ENCODE measurements at regions not wholly inside any gene's neighbourhood (a gene's known extent, or its start where the extent isn't known, plus 50 kb on each side); places are given as distances from the start of the nearest gene placed in this dataset.

GRCh38 chr5:93886098-93886806, 144.9 kb upstream of the POU5F2 start:
- TF ChIP-seq, protein P1, sequence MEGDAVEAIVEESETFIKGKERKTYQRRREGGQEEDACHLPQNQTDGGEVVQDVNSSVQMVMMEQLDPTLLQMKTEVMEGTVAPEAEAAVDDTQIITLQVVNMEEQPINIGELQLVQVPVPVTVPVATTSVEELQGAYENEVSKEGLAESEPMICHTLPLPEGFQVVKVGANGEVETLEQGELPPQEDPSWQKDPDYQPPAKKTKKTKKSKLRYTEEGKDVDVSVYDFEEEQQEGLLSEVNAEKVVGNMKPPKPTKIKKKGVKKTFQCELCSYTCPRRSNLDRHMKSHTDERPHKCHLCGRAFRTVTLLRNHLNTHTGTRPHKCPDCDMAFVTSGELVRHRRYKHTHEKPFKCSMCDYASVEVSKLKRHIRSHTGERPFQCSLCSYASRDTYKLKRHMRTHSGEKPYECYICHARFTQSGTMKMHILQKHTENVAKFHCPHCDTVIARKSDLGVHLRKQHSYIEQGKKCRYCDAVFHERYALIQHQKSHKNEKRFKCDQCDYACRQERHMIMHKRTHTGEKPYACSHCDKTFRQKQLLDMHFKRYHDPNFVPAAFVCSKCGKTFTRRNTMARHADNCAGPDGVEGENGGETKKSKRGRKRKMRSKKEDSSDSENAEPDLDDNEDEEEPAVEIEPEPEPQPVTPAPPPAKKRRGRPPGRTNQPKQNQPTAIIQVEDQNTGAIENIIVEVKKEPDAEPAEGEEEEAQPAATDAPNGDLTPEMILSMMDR (IDR thresholded peaks at IDR 0.05): no peak
- H3K4me3 ChIP-seq (ENCODE audit: low read depth, low read length): no peak overlapping the region

GRCh38 chr5:93884254-93884653, 142.9 kb upstream of the POU5F2 start:
- Histone ChIP-seq H3K9me3 (ENCODE audit: control insufficient read depth, low read length) (no peaks in the 10 kb centered on the region), H3K4me3 (ENCODE audit: low read depth, low read length) (no peak overlapping the region), H2AFZ (no peak overlapping the region), H3K27ac (no peak overlapping the region), H3K36me3 (ENCODE audit: control insufficient read depth, insufficient read depth, low read length) (no peaks in the 10 kb centered on the region), H3K4me1 (no peaks in the 10 kb centered on the region), H3K4me2 (ENCODE audit: low read length) (no peak overlapping the region), H3K27me3 (ENCODE audit: control insufficient read depth, insufficient read depth, low read length) (no peaks in the 10 kb centered on the region), H3K79me2 (no peaks in the 10 kb centered on the region), H3K9ac (no peak overlapping the region)
- TF ChIP-seq, protein P1 (IDR thresholded peaks at IDR 0.05): no peak

More at GRCh38 chr5:93886098-93886806, 144.9 kb upstream of the POU5F2 start:
- Histone ChIP-seq H3K4me1 (no peaks in the 10 kb centered on the region), H3K9me3 (ENCODE audit: control insufficient read depth, low read length) (no peaks in the 10 kb centered on the region), H3K4me2 (ENCODE audit: low read length) (no peak overlapping the region), H3K79me2 (no peaks in the 10 kb centered on the region), H3K27me3 (ENCODE audit: control insufficient read depth, insufficient read depth, low read length) (no peaks in the 10 kb centered on the region), H3K36me3 (ENCODE audit: control insufficient read depth, insufficient read depth, low read length) (no peaks in the 10 kb centered on the region), H3K27ac (no peak overlapping the region), H2AFZ (no peak overlapping the region), H3K9ac (no peak overlapping the region)

DNA sequence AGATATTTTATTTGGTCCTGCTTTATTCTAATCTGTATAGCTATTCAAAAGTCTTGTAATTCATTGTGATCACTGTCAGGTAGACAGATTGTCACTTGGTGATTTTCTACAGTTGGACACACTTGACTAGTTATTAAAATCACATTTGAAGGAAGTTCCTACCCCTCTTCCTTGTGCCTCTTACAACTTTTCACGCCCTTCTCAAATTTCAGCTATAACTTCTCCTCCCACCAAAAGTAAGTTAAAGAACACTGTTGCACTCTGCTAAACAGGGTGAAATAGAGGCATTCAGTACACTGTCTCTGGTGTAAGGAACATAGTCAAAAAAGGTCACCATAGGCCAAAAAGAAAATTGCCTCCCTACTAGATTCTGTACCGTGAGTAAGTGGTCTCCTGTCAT, 142.1 kb upstream of the POU5F2 start:
- Histone ChIP-seq H3K4me1 (no peaks in the 10 kb centered on the region), H3K79me2 (no peaks in the 10 kb centered on the region), H3K27me3 (ENCODE audit: control insufficient read depth, insufficient read depth, low read length) (no peaks in the 10 kb centered on the region), H2AFZ (no peak overlapping the region), H3K4me2 (ENCODE audit: low read length) (no peak overlapping the region), H3K27ac (no peak overlapping the region), H3K4me3 (ENCODE audit: low read depth, low read length) (no peak overlapping the region), H3K9me3 (ENCODE audit: control insufficient read depth, low read length) (no peaks in the 10 kb centered on the region), H3K9ac (no peak overlapping the region), H3K36me3 (ENCODE audit: control insufficient read depth, insufficient read depth, low read length) (no peaks in the 10 kb centered on the region)
- TF ChIP-seq, protein P1 (IDR thresholded peaks at IDR 0.05): no peak

- no peak overlapping the region for H3K4me3 ChIP-seq (ENCODE audit: low read depth, low read length)
- no peaks in the 10 kb centered on the region for H3K27me3 ChIP-seq (ENCODE audit: control insufficient read depth, insufficient read depth, low read length)
- H3K79me2 ChIP-seq: no peaks in the 10 kb centered on the region
- no peak overlapping the region for H3K27ac ChIP-seq
- no peaks in the 10 kb centered on the region for H3K4me1 ChIP-seq
- H3K9me3 ChIP-seq (ENCODE audit: control insufficient read depth, low read length): no peaks in the 10 kb centered on the region
- H3K36me3 ChIP-seq (ENCODE audit: control insufficient read depth, insufficient read depth, low read length): no peaks in the 10 kb centered on the region
- no peak overlapping the region for H3K9ac ChIP-seq
- H2AFZ ChIP-seq: no peak overlapping the region
- H3K4me2 ChIP-seq (ENCODE audit: low read length): no peak overlapping the region
- TF ChIP-seq, protein P1 (IDR thresholded peaks at IDR 0.05): no peak
Measured at GRCh38 chr5:93875693-93876092, 134.3 kb upstream of the POU5F2 start.

DNA sequence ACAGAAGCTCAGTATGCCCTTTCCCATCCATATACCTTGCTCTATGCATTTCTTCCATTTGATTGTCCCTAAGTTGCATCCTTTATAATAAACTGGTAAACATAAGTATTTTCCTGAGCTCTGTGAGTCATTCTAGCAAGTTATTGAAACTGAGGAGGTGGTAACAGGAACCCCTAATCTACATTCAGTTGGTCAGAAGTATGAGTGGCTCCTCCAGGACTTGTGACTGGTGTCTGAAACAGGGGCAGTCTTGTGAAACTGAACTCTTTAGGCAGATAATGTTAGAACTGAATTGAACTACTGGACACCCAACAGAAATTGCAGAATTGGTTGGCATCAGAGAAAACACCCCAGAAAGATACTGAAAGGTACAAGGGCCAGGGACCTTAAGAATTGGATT, 133.1 kb upstream of the POU5F2 start:
- TF ChIP-seq, protein P1 (IDR thresholded peaks at IDR 0.05): no peak
- H2AFZ ChIP-seq: no peak overlapping the region
- no peaks in the 10 kb centered on the region for H3K9me3 ChIP-seq (ENCODE audit: control insufficient read depth, low read length)
- H3K9ac ChIP-seq: no peak overlapping the region
- H3K4me2 ChIP-seq (ENCODE audit: low read length): no peak overlapping the region
- H3K79me2 ChIP-seq: no peaks in the 10 kb centered on the region
- no peak overlapping the region for H3K4me3 ChIP-seq (ENCODE audit: low read depth, low read length)
- H3K36me3 ChIP-seq (ENCODE audit: control insufficient read depth, insufficient read depth, low read length): no peaks in the 10 kb centered on the region
- no peak overlapping the region for H3K27ac ChIP-seq
- no peaks in the 10 kb centered on the region for H3K27me3 ChIP-seq (ENCODE audit: control insufficient read depth, insufficient read depth, low read length)
- H3K4me1 ChIP-seq: no peaks in the 10 kb centered on the region

Data from parathyroid adenoma (tissue), 2 donors.